Activated T-helper 1 cell treated with anti-CD3 and anti-CD28 coated beads, Interleukin-2, amount 50 U/mL, for 16 hours (primary cell): ENCODE measurements at regions not wholly inside any gene's neighbourhood (a gene's known extent, or its start where the extent isn't known, plus 50 kb on each side); places are given as distances from the start of the nearest gene placed in this dataset.
"Not testable (repeated sequence)": the region's sequence is repeated elsewhere in the genome, so short reads cannot be mapped to it uniquely, and the experiment has no call there.

Source experiments
- DNase-seq, 2 donors: peaks; one replicate each; pipeline ENCODE4 v3.0.0-alpha.2; 2020; ENCODE audit warnings: low read depth in 1 of 2, low spot score in 1 of 2

GRCh38 chr14:105982664-105983063 lies 456.3 kb downstream of the TMEM121 start:
- DNase-seq, result no peak

DNA sequence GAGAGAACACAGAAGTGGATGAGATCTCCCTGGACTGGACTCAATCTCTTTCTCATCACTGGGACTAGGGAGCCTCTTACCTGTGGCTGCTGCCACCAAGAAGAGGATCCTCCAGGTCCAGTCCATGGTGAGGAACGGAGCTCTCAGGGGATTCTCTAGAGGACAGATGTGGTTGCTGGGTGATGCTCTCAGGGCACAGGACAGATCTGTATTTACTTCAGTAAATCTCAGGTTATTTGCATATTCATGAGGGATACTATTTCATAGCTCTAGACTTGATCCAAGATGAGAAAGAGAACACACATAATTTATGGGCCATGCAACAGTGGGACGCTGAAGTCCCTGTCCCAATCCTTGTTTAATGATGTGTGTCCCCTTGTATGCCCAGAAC lies 460.5 kb downstream of the TMEM121 start:
- DNase-seq, result no peak

DNA sequence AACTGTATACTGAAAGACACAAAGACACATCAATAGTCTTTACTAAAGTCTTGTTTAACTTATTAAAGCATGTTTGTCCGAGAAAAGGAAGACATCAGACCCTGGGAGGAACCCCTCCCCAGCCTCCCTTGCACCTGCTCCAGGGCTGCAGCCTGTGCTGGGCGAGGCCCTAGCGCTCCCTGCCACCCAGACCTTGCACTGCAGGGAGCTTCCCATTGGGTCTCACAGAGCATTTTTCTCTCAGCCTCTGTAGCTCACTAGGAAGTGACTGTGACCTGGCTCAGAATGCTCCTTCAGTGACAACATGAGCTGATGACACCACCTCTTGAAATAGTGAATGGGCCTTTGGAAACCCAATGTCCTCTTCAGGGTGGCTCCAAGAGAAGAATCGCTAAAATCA lies 461.2 kb downstream of the TMEM121 start:
- no peak for DNase-seq

- no peak for DNase-seq
Observed at GRCh38 chr14:105989566-105990302, 463.4 kb downstream of the TMEM121 start.

DNA sequence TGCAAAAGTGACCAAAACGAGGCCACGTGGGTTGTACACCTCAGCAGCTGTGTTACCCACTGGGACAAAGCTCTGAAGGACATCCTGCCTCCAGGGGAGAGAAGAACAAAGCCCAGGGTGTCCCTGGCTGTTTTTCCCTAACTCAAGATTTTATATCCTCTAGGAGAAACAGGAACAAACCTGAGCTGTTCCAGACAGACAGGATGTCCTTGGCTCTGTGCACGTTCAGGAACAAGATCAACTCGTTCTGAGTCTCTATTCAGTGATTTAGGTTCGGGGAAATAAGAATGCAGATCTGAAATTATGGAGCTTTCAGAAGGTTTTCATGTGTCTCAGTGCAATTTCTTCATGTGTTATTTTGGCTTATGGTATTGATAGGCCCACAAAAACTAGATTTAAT lies 465.3 kb downstream of the TMEM121 start:
- DNase-seq, result not testable (repeated sequence)

DNA sequence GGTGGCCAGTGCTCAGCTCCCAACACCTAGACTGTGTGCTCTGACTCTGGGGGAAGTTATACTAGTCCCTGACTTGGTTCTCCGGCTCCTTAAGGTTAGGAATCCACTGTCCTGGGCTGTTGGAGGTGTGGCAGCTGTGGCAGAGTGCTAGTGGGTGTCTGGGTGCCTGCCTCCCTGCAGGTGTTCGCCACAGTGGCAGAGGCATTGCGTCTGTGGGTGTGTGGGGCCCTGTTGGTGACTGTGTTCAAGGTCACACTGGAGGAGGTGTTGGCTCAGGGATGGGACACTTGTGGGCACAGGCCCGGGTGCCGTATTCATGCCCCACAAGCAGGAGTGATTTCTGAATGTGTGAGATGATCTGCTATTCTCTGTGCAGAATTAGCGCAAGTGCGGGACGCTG lies 467.4 kb downstream of the TMEM121 start:
- DNase-seq, result no peak

DNA sequence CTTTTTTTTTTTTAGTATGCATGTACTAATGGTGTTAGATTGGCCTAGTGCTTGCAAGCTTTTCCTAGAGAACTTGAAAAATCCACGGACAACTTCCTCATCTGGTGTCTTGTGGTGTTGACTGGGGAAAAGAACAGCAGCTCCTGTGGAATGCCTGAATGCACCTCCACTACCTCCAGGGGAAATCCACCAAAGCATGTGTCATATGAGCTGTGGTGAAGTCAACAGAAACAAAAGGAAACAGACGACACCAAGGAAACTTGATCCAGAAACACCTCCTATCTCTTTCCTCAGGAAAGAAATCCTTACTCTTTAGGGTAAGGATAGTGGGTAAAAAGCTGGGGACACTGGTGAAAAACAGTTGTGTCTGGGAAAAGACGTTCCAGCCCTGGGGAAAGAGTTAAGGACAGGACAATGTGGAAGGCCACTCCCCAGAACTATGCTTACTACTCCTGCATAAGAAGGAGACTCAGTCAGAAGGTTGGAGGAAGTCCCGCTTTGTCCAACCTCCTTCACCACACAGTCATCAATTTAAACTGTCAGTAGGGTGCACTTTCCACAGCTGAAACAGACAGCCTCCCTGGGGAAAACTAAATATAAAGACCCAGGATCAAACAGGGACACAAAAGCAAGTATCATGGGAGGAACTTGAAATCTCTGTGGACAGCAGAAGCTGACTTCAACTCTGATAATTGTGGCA lies 468.8 kb downstream of the TMEM121 start:
- DNase-seq, result not testable (repeated sequence)

DNA sequence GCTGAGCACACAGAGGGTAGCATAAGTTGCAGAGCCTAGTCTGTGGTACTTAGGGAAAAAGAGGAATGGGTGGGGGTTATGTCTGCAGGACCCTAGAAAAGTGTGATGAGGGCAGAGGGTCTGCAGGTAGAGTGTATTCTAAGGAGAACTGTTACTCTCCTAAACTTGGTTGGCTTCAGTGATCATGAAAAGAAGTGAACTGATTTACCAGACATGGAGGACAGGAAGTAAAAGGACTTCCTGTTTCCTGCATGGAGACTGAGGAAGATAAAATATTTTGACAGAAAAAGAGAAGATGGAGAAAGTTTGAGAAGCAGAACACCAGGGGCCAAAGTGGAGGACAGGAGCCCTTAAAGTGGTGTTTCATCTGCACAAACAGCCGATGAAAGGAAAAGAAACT lies 472.2 kb downstream of the TMEM121 start:
- not testable (repeated sequence) for DNase-seq

DNA sequence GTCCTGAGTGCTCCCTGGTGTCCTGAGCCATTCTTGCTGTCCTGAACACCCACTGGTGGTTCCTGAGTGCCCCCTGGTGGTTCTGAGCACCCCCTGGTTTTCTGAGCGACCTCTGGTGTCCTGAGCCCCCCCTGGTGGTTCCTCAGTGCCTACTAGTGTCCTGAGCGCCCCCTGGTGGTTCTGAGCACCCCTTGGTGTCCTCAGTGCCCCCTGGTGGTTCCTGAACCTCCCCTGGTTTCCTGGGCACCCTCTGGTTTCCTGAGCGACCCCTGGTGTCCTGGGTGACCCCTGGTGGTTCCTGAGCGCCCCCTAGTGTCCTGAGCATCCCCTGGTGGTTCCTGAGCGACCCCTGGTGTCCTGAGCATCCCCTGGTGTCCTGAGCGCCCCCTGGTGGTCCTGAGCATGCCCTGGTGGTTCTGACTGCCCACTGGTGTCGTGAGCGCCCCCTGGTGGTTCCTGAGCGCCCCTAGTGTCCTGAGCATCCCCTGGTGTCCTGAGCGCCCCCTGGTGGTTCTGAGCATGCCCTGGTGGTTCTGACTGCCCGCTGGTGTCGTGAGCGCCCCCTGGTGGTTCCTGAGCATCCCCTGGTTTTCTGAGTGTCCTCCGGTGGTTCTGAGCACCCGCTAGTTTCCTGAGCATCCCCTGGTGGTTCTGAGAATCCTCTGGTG lies 473.1 kb downstream of the TMEM121 start:
- peak; percentile 52 to 76 for DNase-seq

DNA sequence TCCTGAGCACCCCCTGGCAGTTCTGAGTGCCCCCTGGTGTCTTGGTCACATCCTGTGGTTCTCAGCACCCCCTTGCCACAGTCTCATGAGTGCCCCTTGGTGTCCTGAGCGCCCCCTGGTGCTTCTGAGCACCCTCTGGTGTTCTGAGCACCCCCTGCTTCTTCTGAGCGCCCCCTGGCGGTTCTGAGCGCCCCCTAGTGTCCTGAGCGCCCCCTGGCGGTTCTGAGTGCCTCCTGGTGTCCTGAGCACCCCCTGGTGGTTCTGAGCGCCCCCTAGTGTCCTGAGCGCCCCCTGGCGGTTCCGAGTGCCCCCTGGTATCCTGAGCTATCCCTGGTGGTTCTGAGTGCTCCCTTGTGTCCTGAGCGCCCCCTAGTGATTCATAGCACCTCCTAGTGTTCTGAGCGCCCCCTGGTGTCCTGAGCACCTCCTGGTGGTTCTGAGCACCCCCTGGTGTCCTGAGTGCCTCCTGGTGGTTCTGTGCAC lies 473.7 kb downstream of the TMEM121 start:
- not testable (repeated sequence) for DNase-seq

- not testable (repeated sequence) for DNase-seq
Observed at GRCh38 chr14:106001277-106001676, 474.9 kb downstream of the TMEM121 start.

DNA sequence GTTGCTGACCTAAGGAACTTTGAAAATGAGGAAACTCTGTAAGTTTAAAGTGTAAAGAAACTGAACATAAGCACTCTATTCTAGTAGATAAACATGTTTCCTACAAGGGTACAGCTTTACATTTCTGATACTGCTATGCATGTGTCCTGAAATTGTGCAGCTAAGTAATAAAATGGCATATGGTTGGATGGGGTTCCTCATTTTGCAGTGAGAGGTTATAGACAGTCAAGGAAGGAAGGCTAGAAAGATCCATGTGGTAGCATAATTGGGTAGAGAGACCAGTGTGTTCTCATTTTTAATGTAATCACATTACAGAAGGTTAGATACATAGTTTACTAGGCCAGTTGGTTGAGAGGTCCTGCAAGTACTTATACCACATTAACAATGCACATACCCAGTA lies 477.0 kb downstream of the TMEM121 start:
- DNase-seq, result no peak

DNA sequence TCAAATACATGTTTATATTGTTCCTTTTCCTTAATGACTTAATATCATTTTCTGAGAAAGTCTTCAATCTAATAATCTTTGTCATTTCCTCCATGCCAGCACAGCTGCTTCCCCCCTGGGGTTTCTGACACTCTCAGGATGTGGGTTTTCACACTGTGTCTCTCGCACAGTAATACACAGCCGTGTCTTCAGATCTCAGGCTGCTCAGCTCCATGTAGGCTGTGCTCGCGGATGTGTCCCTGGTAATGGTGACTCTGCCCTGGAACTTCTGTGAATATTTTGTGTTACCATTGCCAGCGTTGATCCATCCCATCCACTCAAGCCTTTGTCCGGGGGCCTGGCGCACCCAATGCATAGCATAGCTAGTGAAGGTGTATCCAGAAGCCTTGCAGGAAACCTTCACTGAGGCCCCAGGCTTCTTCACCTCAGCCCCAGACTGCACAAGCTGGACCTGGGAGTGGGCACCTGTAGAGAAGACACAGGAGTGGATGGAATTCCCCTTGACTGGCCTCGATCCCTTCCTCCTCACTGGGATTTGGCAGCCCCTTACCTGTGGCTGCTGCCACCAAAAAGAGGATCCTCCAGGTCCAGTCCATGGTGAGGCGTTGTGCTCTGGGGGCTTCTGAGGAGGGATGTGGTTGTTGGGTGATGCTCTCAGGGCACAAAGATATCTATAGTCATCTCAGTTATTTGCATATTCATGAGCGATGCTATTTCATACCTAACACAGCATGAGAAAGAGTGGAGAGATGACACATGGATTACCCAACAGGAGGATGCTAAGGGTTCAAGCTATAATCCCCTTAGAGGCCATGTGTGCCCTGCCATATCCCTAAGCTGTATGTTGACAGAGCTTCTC lies 478.8 kb downstream of the TMEM121 start:
- peak; percentile 42 to 49 for DNase-seq

DNA sequence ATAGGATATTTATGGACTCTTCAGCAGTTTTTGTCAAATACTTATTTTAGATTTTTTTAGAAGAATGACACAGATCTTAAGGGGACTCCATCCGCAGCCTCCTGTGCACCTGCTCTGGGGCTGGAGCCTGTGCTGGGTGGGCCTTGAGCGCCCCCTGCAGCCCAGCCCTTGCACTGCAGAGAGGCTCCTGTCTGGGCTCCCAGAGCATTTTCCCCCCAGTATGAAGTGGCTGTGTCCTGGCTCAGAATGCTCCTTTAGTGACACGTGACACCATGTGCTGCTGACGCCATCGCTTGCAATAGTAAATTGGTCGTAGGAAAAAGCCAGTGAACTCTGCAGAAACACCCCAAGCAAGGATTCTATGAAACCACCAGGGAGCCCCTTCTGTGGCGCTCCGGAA lies 479.7 kb downstream of the TMEM121 start:
- DNase-seq, result peak in 1 of 2 donors; percentile 39

- DNase-seq, result not testable (repeated sequence)
Observed at GRCh38 chr14:106006716-106007115, 480.3 kb downstream of the TMEM121 start.

DNA sequence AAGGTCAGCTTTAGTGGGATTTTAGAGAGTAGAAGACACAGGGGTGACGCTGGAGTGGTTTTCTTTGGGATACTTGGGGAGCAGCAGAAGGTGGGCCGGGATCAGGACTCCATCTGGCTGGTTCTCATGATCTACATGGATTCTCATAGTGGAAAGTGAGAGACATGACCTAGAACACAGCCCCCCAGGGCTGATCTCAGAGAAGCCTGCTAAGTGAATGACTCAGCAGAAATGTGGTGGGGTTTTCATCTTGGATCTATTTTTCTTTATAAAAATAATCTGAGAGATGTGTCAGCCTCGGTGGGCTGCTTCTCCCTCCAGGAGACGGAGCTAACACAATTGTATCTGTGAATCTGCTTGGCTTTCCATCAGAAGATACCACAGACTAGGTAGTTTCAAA lies 484.4 kb downstream of the TMEM121 start:
- no peak for DNase-seq

- peak; percentile 74 to 80 for DNase-seq
Observed at GRCh38 chr14:106011631-106012360, 485.4 kb downstream of the TMEM121 start.

- DNase-seq, result not testable (repeated sequence)
Observed at GRCh38 chr14:106012361-106012725, 486.0 kb downstream of the TMEM121 start.

DNA sequence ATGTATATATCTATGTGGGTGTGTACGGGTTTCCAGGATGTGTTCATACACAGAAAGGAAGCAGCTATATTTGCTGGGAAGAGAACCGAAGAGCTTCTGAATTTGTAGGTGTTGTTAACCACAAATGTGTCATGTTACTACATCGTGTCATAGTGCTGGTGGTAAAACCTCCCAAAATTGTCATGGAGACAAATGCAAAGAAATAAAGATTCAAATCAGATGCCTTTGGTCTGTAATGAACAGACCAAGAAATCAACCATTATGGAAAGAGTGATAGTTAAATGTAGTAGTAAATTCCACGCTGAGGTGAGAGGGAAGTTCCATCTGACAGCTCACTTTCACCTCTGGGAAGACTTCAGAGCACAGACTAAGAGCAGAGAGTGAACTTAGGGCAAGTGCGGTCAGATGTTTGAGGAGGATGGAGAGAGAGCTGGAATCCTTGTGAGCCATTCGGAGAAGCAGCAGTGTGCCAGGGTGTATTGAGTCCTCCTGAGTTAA lies 487.5 kb downstream of the TMEM121 start:
- no peak for DNase-seq

GRCh38 chr14:106017952-106018351 lies 491.6 kb downstream of the TMEM121 start:
- DNase-seq, result not testable (repeated sequence)
